H9 (cell line): ENCODE measurements at regions not wholly inside any gene's neighbourhood (a gene's known extent, or its start where the extent isn't known, plus 50 kb on each side); places are given as distances from the start of the nearest gene placed in this dataset.

Experiments used
- DNase-seq: peaks from one replicate; pipeline ENCODE4 v3.0.0-alpha.2; 2017
- H2AFZ ChIP-seq: one replicate; pipeline ENCODE4 v1.6.1; 2013; ENCODE audit warnings: mild to moderate bottlenecking, low read length, control low read depth, moderate library complexity
- H2AK5ac ChIP-seq: 2 replicates; pipeline ENCODE4 v1.6.1; 2013; ENCODE audit warnings: low read length, control low read depth, mixed read lengths; ENCODE audit not compliant: insufficient read length
- H2BK120ac ChIP-seq: one replicate; pipeline ENCODE4 v1.6.1; 2013; ENCODE audit warnings: low read depth, mild to moderate bottlenecking, low read length, control low read depth, inconsistent platforms; ENCODE audit not compliant: poor library complexity, severe bottlenecking
- H2BK12ac ChIP-seq: 2 replicates; pipeline ENCODE4 v1.6.1; 2013; ENCODE audit warnings: low read length, control low read depth, mixed read lengths, low read depth; ENCODE audit not compliant: insufficient read length
- H2BK15ac ChIP-seq: 2 replicates; pipeline ENCODE4 v1.6.1; 2013; ENCODE audit warnings: low read depth, low read length, control low read depth
- H2BK20ac ChIP-seq: one replicate; pipeline ENCODE4 v1.6.1; 2013; ENCODE audit warnings: low read depth, mild to moderate bottlenecking, low read length, control low read depth, inconsistent platforms; ENCODE audit not compliant: poor library complexity, severe bottlenecking
- H2BK5ac ChIP-seq: 2 replicates; pipeline ENCODE4 v1.6.1; 2013; ENCODE audit warnings: low read length, control low read depth, mixed read lengths; ENCODE audit not compliant: insufficient read length
- H3K14ac ChIP-seq: 2 replicates; pipeline ENCODE4 v1.6.1; 2013; ENCODE audit warnings: low read length, control low read depth; ENCODE audit not compliant: insufficient read depth
- H3K18ac ChIP-seq: 2 replicates; pipeline ENCODE4 v1.6.1; 2013; ENCODE audit warnings: low read depth, mild to moderate bottlenecking, mixed read lengths, low read length, control low read depth; ENCODE audit not compliant: insufficient read length
- H3K23ac ChIP-seq: 2 replicates; pipeline ENCODE4 v1.6.1; 2013; ENCODE audit warnings: low read length, control low read depth, mixed read lengths, low read depth; ENCODE audit not compliant: insufficient read length
- H3K23me2 ChIP-seq: 2 replicates; pipeline ENCODE4 v1.6.1; 2013; ENCODE audit warnings: low read depth, mild to moderate bottlenecking, mixed read lengths, low read length, control low read depth; ENCODE audit not compliant: insufficient read length, poor library complexity, severe bottlenecking
- H3K27ac ChIP-seq: 2 replicates; pipeline ENCODE4 v1.5.1; 2013; ENCODE audit warnings: low read length, control low read depth, mixed read lengths, low read depth; ENCODE audit not compliant: insufficient read length
- H3K27me3 ChIP-seq: 2 replicates; pipeline ENCODE4 v1.6.1; 2013; ENCODE audit warnings: low read length, control low read depth, inconsistent platforms; ENCODE audit not compliant: insufficient read depth
- H3K4ac ChIP-seq: 2 replicates; pipeline ENCODE4 v1.6.1; 2013; ENCODE audit warnings: low read depth, mild to moderate bottlenecking, control low read depth, inconsistent platforms, low read length, moderate library complexity
- H3K4me1 ChIP-seq: 2 replicates; pipeline ENCODE4 v1.6.1; 2013; ENCODE audit warnings: low read length, control low read depth, inconsistent platforms; ENCODE audit not compliant: insufficient read depth
- H3K4me2 ChIP-seq: 2 replicates; pipeline ENCODE4 v1.6.1; 2013; ENCODE audit warnings: low read length, control low read depth, mixed read lengths; ENCODE audit not compliant: insufficient read length, insufficient read depth
- H3K56ac ChIP-seq: 2 replicates; pipeline ENCODE4 v1.6.1; 2013; ENCODE audit warnings: low read depth, mild to moderate bottlenecking, mixed read lengths, low read length, control low read depth; ENCODE audit not compliant: insufficient read length
- H3K79me1 ChIP-seq: 2 replicates; pipeline ENCODE4 v1.6.1; 2013; ENCODE audit warnings: low read depth, mild to moderate bottlenecking, moderate library complexity, low read length, control low read depth, inconsistent platforms; ENCODE audit not compliant: insufficient read depth, poor library complexity, severe bottlenecking
- H3K79me2 ChIP-seq: 2 replicates; pipeline ENCODE4 v1.6.1; 2013; ENCODE audit warnings: low read length, control low read depth, inconsistent platforms; ENCODE audit not compliant: insufficient read depth
- H3K9ac ChIP-seq: 2 replicates; pipeline ENCODE4 v1.6.1; 2013; ENCODE audit warnings: low read length, control low read depth, mixed read lengths; ENCODE audit not compliant: insufficient read length; ENCODE audit errors: extremely low read depth
- H3K9me3 ChIP-seq: one replicate; pipeline ENCODE4 v1.6.1; 2013; ENCODE audit warnings: low read depth, low read length, inconsistent platforms; ENCODE audit not compliant: control insufficient read depth
- H3T11ph ChIP-seq: one replicate; pipeline ENCODE4 v1.6.1; 2013; ENCODE audit warnings: mild to moderate bottlenecking, low read length, control low read depth, inconsistent platforms
- H4K20me1 ChIP-seq: one replicate; pipeline ENCODE4 v1.6.1; 2013; ENCODE audit not compliant: control insufficient read depth, insufficient read length, insufficient read depth
- H4K5ac ChIP-seq: 2 replicates; pipeline ENCODE4 v1.6.1; 2013; ENCODE audit warnings: low read depth, mild to moderate bottlenecking, mixed read lengths, low read length, control low read depth; ENCODE audit not compliant: insufficient read length
- H4K8ac ChIP-seq: replicated peaks from 2 replicates; pipeline ENCODE4 v1.6.1; 2013; ENCODE audit warnings: low read length, control low read depth, mixed read lengths, low read depth; ENCODE audit not compliant: insufficient read length
- H4K91ac ChIP-seq: 2 replicates; pipeline ENCODE4 v1.6.1; 2013; ENCODE audit warnings: low read depth, mild to moderate bottlenecking, moderate library complexity, mixed read lengths, low read length, control low read depth; ENCODE audit not compliant: insufficient read length
- H3K27ac Mint-ChIP-seq, 3 experiments: 2 replicates in 2 of 3; 3 replicates in 1 of 3; pipeline ENCODE4 v1.8.0; 2020 to 2021; ENCODE audit warnings: mixed read lengths in 3 of 3, mild to moderate bottlenecking in 1 of 3, moderate library complexity in 1 of 3
- H3K27me3 Mint-ChIP-seq: 2 replicates; pipeline ENCODE4 v1.8.0; 2021; ENCODE audit warnings: low read depth, mild to moderate bottlenecking, moderate library complexity, mixed read lengths
- H3K36me3 Mint-ChIP-seq, 3 experiments: 2 replicates in 2 of 3; 3 replicates in 1 of 3; pipeline ENCODE4 v1.8.0; 2020 to 2021; ENCODE audit warnings: low read depth in 3 of 3, mixed read lengths in 3 of 3; ENCODE audit not compliant: insufficient read depth in 1 of 3
- H3K4me1 Mint-ChIP-seq, 2 experiments: 2 replicates each; pipeline ENCODE4 v1.8.0; 2020; ENCODE audit warnings: mixed read lengths in 2 of 2
- H3K4me3 Mint-ChIP-seq, 2 experiments: 2 replicates in 1 of 2; 3 replicates in 1 of 2; pipeline ENCODE4 v1.8.0; 2020 to 2021; ENCODE audit warnings: mild to moderate bottlenecking in 2 of 2, mixed read lengths in 2 of 2, moderate library complexity in 1 of 2
- H3K9me3 Mint-ChIP-seq, 2 experiments: 2 replicates in 1 of 2; 3 replicates in 1 of 2; pipeline ENCODE4 v1.8.0; 2020; ENCODE audit warnings: mild to moderate bottlenecking in 2 of 2, mixed read lengths in 2 of 2, moderate library complexity in 1 of 2
- WGBS: extraction: QIAGEN DNeasy Blood & Tissue Kit; methylation state at CpG from one replicate; pipeline ENCODE4 v1.1.7; 2013; ENCODE audit warnings: missing lambda C conversion rate, low lambda C conversion rate, mixed read lengths; ENCODE audit not compliant: insufficient read length; ENCODE audit errors: extremely low coverage; 5-methylcytosine and 5-hydroxymethylcytosine counted together
- TF ChIP-seq, protein P1 (sequence below): fragments of 200-600 bp; sonication (generic); conservative IDR thresholded peaks from 3 replicates; pipeline ENCODE4 v1.8.0; 2021; ENCODE audit warnings: antibody characterized with exemption, mild to moderate bottlenecking

GRCh38 chr12:100698518-100698917 lies 96.1 kb upstream of the ANO4 start:
- Mint-ChIP-seq H3K4me1 (peaks cover 6 to 10% of the 10 kb centered on the region in 2 experiments; a peak in 3 of 4 replicates), H3K27me3 (no peaks in the 10 kb centered on the region; the same call in 1 of the 2 replicates), H3K36me3 (no peaks in the 10 kb centered on the region), H3K27ac (no peak overlapping the region), H3K9me3 (no peaks in the 10 kb centered on the region; a peak in 2 of 5 replicates), H3K4me3 (no peak overlapping the region)
- Histone ChIP-seq H3K23ac (no peak overlapping the region), H2BK12ac (no peak overlapping the region), H3K23me2 (no peaks in the 10 kb centered on the region), H2AK5ac (no peak overlapping the region), H3K56ac (no peak overlapping the region), H4K20me1 (no peaks in the 10 kb centered on the region), H3K9ac (no peak overlapping the region), H2BK120ac (no peak overlapping the region), H4K91ac (no peak overlapping the region), H3K79me2 (no peaks in the 10 kb centered on the region), H3K14ac (no peak overlapping the region), H2BK15ac (no peak overlapping the region), H4K5ac (no peak overlapping the region), H3K18ac (no peak overlapping the region), H3K4me1 (no peaks in the 10 kb centered on the region), H2BK20ac (no peak overlapping the region), H2BK5ac (no peak overlapping the region), H3K27me3 (no peaks in the 10 kb centered on the region), H2AFZ (no peak overlapping the region), H3K4ac (no peak overlapping the region), H3K4me2 (no peak overlapping the region), H3K79me1 (no peaks in the 10 kb centered on the region), H4K8ac (no peak overlapping the region), H3K27ac (no peak overlapping the region), H3K9me3 (no peaks in the 10 kb centered on the region), H3T11ph (no peak overlapping the region)
- WGBS, result no CpG with 5 or more reads among the region's 2 CpGs
- no peak for DNase-seq
- TF ChIP-seq, protein P1, sequence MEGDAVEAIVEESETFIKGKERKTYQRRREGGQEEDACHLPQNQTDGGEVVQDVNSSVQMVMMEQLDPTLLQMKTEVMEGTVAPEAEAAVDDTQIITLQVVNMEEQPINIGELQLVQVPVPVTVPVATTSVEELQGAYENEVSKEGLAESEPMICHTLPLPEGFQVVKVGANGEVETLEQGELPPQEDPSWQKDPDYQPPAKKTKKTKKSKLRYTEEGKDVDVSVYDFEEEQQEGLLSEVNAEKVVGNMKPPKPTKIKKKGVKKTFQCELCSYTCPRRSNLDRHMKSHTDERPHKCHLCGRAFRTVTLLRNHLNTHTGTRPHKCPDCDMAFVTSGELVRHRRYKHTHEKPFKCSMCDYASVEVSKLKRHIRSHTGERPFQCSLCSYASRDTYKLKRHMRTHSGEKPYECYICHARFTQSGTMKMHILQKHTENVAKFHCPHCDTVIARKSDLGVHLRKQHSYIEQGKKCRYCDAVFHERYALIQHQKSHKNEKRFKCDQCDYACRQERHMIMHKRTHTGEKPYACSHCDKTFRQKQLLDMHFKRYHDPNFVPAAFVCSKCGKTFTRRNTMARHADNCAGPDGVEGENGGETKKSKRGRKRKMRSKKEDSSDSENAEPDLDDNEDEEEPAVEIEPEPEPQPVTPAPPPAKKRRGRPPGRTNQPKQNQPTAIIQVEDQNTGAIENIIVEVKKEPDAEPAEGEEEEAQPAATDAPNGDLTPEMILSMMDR, result no peak
